Activated naive CD8-positive, alpha-beta T cell treated with anti-CD3 and anti-CD28 coated beads, Interleukin-2, amount 50 U/mL, for 16 hours (primary cell): ENCODE measurements at regions not wholly inside any gene's neighbourhood (a gene's known extent, or its start where the extent isn't known, plus 50 kb on each side); places are given as distances from the start of the nearest gene placed in this dataset.
"Not testable (repeated sequence)": the region's sequence is repeated elsewhere in the genome, so short reads cannot be mapped to it uniquely, and the experiment has no call there.

Experiments
- DNase-seq: peaks from one replicate; pipeline ENCODE4 v3.0.0-alpha.2; 2020; ENCODE audit warnings: low read depth, low spot score

DNA sequence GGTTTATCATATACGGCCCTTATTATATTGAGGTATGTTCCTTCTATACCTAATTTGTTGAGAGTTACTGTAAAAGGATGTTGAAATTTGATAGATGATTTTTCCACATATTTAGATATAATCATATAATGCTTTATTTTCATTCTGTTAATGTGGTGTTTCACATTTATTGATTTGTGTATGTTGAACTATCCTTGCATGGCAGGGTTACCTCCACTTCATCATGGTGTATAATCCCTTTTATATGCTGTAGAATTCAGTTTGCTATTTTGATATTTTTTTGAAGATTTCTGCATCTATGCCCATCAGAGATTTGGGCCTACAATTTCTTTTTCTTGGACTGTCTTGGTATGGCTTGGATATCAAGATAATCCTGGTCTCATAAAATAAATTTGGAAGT, 355.5 kb downstream of the EDEM1 start:
- DNase-seq = no peak

DNA sequence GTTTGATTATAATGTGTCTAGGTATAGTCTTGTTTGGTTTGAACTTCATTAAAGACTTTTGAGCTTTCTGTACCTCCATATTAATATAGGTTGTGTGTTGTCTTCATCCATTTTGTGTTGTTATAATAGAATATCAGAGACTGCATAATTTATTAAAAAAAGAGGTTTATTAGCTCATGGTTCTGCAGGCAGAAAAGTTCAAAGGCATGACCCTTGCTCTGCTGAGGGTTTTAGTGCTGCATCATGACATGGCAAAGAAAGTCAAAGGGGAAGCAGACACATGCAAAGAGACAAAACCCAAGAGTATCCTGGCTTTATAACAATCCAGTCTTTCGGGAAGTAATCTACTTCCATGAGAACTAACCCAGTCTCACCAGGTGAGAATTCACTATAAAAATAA, 358.2 kb downstream of the EDEM1 start:
- DNase-seq = no peak

DNA sequence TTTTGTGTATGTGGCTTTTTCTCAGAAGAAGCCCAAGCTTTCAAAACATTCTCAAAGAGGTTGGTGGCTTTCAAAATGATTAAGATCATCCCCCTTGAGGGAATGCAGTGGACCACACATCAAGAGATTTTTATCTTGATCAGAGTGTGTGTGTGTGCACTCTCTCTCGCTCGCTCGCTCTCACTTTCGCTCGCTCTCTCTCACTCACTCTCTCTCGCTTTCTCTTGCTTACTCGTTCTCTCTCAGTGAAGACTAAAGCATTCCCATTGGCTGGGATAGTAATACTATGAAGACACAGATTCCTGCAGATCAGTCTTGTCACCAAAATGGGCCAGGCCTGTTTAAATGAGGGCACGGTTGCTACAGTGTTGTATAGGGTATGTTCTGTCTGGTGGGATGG, 365.7 kb downstream of the EDEM1 start:
- DNase-seq = no peak

DNA sequence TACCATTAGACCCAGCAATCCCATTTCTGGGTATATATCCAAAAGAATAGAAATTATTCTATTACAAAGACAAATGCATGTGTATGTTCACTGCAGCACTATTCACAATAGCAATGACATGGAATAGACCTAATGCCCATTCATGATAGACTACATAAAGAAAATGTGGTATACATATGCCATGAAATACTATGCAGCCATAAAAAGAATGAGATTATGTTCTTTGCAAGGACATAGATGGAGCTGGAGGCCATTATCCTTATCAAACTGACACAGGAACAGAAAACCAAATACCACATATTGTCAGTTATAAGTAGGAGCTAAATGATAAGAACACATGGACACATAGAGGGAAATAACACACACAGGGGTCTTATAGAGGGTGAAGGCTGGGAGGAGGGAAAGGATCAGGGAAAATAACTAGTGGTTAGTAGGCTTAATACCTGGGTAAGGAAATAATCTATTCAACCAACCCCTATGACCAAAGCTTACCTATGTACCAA, 366.8 kb downstream of the EDEM1 start:
- DNase-seq = no peak

GRCh38 chr3:5560199-5560598, 372.7 kb downstream of the EDEM1 start:
- no peak for DNase-seq

GRCh38 chr3:5563537-5564277, 376.2 kb downstream of the EDEM1 start:
- DNase-seq = no peak

- no peak for DNase-seq
Observed at GRCh38 chr3:5564278-5564666, 376.8 kb downstream of the EDEM1 start.

GRCh38 chr3:5565026-5565425, 377.5 kb downstream of the EDEM1 start:
- DNase-seq = no peak

DNA sequence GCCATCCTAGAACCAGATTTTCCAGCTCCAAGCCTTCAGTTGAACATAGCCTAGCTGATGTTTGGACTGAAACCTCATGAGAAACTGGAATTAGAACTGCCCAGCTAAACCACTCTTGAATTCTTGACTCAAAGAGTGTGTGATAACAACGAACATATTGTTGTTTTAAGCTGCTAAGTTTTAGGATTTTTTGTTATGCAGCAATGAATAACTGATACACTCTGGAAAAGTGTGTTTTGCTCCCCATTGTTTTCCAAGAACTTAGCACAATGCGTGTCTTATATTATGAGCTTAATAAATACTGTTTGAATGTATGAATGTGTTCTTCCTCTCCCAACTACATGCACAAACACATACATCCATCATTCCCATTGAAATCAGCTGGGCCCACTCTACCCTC, 379.6 kb downstream of the EDEM1 start:
- DNase-seq = no peak

DNA sequence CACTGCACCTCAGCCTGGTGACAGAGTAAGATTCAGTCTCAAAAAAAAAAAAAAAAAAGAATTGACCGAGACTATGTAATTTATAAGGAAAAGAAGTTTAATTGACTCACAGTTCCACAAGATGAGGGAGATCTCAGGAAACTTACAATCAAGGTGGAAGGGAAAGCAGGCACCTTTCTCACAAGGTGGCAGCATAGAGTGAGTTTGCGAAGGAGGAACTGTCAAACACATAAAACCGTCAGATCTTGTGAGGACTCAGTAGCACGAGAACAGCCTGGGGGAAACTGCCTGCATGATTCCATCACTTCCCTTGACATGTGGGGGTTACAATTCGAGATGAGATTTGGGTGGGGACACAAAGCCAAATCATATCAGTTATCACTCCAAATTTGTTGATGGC, 380.9 kb downstream of the EDEM1 start:
- no peak for DNase-seq

- no peak for DNase-seq
Observed at GRCh38 chr3:5569152-5569551, 381.6 kb downstream of the EDEM1 start.

GRCh38 chr3:5572168-5572567, 384.7 kb downstream of the EDEM1 start:
- no peak for DNase-seq

DNA sequence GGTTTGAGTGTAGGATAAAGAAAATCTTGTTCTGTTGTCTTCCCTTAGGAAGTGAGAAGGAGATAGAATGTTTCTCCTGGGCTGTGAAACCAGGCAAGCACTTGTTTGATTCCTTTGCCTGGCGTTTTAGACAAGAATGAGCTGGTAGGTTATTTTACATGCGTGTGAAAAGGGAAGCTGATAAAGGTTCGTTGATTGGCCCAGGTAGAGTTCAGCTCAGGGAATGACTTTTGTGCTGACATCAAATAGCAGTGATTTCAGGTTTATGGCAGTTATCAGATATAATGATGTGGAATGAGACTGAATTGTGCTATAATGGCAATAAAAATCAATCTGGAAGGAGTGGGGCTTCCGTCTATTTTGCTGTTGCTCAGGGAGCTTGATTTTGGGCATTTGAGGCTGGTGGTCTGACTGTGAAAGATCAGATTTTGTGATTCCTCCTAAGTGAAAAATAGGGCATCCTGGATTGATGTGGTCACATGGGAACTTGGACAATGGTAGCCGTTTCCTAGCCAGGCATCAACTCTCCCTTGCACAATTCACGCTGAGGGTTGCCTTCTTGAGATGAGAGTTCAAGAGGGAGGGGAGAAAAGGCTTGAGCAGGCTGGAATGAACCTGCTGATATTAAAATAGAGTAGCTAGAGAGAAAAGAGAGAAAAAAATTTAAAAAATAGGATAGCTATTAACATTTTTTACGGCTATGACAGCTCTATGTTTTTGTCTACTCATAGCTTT, 388.9 kb downstream of the EDEM1 start:
- DNase-seq = no peak

DNA sequence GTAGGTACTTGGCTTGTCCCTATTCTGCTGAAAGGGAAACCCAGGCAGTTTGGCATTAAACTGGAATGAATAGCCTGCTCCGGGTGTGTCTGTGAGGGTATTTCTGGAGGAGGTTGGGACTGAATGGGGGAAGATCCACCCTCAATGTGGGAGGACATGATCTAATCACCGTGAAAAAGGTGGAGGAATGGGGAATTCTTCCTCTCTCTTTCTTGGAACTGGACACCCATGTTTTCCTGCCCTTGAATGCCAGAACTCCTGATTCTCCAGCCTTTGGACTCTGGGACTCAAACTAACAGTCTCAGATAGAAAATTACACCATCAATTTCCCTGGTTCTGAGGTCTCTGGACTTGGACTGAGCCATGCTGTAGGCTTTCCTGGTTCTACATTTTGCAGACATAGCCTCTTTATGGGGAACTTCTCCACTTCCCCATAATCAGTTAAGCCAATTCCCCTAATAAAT, 391.7 kb downstream of the EDEM1 start:
- no peak for DNase-seq

DNA sequence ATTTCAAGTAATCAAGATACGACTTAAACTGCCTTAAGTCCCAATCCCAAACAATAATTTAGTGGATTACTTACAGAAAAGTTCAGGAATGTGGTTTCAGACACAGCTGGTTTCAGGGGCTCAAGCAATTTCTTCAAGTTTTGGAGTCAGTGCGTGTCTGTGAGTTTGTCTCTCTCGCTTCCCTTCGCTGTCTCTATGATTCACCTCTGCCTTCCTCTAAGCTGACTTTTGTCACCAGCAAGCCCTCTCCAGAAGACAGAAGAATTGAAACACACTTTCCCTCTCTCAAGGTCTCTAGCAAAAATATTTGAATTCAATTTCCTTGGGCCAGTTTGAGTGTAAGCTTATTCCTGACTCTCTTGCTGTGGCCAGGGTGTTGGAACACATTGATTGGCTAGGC, 392.4 kb downstream of the EDEM1 start:
- no peak for DNase-seq

DNA sequence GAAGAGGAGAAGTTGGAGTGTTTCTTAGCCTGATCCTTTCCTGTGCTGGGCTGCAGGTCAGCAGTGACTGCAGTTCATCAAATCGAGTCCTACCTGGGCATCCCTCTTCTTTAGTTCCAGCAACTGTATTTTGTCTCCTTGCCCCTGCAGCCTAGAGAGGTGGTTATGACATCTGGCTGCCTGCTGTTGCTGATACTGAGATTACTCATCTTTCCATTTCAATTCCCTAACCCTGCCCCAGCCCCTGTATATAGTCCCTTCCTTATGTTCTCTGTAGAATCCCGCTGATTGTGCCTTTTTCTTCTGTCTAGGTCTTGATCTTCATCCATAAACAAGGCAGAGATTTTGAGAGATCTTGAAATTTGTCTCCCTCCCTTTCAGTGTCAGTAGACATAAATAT, 393.3 kb downstream of the EDEM1 start:
- no peak for DNase-seq

GRCh38 chr3:5581743-5582142, 394.2 kb downstream of the EDEM1 start:
- no peak for DNase-seq

GRCh38 chr3:5583920-5584319, 396.4 kb downstream of the EDEM1 start:
- no peak for DNase-seq

DNA sequence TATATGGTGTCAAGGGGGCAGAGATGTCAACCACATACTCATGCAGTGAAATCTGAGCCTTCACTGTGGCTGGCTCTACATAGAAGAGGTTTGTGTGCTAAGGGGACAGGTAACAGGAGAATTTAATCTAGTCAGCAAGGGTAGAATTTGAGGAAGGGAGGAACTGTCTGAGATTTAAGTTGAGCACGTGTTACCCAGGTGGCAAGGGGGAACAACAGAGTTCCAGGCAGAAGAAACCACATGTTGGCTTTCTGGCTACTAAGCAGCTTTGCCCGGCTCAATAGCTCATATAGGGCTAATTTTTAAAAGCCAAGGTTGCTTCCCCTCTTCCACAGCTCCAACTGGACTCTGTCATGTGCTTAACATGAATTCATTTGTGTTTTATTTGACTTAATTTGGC, 397.6 kb downstream of the EDEM1 start:
- DNase-seq = no peak

GRCh38 chr3:5606884-5607472, 419.5 kb downstream of the EDEM1 start:
- DNase-seq = no peak

GRCh38 chr3:5607581-5607980, 420.1 kb downstream of the EDEM1 start:
- no peak for DNase-seq

- not testable (repeated sequence) for DNase-seq
Observed at GRCh38 chr3:5608971-5609370, 421.5 kb downstream of the EDEM1 start.

GRCh38 chr3:5613599-5613998, 426.1 kb downstream of the EDEM1 start:
- DNase-seq = no peak
